AG09309 (cell line): ENCODE measurements at regions not wholly inside any gene's neighbourhood (a gene's known extent, or its start where the extent isn't known, plus 50 kb on each side); places are given as distances from the start of the nearest gene placed in this dataset.

ENCODE experiments used
- DNase-seq: peaks from one replicate; pipeline ENCODE4 v3.0.0-alpha.2; 2010; ENCODE audit warnings: low read depth
- H3K4me3 ChIP-seq: 2 replicates; pipeline ENCODE4 v1.5.1; 2011; ENCODE audit warnings: mild to moderate bottlenecking, low read depth, low read length, moderate library complexity; ENCODE audit not compliant: control insufficient read depth
- TF ChIP-seq, protein P1 (sequence below): IDR thresholded peaks from 2 replicates; pipeline ENCODE4 v1.5.1; 2011; ENCODE audit warnings: mild to moderate bottlenecking, low read depth, low read length, inconsistent platforms; ENCODE audit not compliant: insufficient read depth, control insufficient read depth; ENCODE audit errors: missing control alignments

DNA sequence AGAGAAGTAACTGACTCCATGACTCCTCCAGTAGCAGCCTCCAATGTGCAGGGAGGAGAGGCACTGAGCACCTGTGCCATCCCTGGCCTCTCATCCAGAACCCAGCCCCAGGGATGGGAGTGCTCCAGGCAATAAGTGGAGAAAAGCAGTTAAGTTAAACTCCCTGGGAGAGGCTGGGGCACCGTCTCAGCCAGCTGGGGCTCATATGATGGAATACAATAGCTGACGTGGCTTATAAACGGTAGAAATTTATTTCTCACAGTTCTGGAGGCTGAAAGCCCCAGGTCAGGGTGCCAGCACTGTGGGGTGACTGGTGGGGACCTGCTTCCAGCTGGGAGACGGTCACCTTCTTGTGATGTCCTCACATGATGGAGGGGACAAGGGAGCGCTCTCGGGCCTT, 94.7 kb downstream of the RAMP3 start:
- H3K4me3 ChIP-seq, result no peak overlapping the region
- TF ChIP-seq, protein P1, sequence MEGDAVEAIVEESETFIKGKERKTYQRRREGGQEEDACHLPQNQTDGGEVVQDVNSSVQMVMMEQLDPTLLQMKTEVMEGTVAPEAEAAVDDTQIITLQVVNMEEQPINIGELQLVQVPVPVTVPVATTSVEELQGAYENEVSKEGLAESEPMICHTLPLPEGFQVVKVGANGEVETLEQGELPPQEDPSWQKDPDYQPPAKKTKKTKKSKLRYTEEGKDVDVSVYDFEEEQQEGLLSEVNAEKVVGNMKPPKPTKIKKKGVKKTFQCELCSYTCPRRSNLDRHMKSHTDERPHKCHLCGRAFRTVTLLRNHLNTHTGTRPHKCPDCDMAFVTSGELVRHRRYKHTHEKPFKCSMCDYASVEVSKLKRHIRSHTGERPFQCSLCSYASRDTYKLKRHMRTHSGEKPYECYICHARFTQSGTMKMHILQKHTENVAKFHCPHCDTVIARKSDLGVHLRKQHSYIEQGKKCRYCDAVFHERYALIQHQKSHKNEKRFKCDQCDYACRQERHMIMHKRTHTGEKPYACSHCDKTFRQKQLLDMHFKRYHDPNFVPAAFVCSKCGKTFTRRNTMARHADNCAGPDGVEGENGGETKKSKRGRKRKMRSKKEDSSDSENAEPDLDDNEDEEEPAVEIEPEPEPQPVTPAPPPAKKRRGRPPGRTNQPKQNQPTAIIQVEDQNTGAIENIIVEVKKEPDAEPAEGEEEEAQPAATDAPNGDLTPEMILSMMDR, result no peak

DNA sequence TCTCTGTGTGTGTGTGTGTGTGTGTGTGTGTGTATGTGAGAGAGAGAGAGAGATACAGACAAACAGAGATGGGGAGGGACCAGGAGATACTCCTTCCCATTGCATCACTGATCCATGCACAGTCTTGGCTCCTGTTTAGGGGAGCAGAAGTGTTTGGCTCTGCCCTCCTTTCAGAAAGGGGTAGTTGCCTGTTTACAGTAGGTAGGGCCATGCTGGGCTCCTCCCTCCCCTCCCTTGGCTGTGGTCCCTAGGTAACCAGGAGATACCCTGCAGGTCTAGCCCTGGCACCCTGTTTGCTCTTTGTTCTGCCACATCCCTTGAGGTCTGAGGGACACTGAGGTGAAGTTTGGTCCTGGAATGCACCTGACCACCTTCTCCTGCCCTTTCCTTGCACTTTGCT, 95.3 kb downstream of the RAMP3 start:
- DNase-seq, result no peak
- TF ChIP-seq, protein P1, result no peak
- no peak overlapping the region for H3K4me3 ChIP-seq

More for the DNA sequence above, 94.7 kb downstream of the RAMP3 start:
- DNase-seq, result no peak

DNA sequence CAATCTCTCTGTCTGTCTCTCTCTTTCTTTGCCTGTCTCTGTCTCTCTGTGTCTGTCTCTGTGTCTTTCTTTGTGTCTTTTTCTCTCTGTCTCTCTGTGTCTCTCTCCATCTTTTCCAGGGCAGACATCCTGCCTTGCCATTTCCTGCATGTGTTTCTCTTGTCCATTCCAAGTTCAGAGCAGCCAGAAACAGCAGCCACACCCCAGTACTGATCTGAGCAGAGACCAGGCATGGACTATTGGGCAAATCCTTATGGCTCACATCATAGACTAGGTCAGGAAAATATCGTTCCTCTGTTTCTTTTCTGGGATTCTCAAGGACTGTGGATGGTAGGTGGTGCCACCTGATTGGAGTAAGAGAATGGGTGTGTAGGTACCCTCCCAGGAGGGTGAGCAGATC, 95.8 kb downstream of the RAMP3 start:
- TF ChIP-seq, protein P1, result no peak
- H3K4me3 ChIP-seq, result no peak overlapping the region
- no peak for DNase-seq

DNA sequence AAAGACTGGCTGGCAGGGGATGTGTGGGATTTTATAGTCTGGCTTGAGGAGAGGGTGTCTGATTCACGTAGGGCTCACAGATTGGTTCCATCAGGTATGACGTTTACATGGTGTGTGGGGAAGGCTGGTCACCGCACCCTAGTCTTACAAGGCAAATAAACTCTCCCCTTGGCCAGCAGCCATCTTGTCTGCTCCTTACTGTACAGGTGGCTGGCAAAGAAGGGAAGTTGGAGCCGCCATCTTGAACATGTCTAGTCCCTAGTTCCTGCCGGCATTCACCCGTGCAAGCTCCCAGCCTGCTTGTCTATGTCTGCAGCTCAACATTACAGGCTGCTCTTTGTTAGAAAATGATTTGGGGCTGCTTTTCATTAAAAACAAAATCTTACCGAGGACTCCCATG, 97.6 kb downstream of the RAMP3 start:
- TF ChIP-seq, protein P1, result no peak
- no peak for DNase-seq
- H3K4me3 ChIP-seq, result no peak overlapping the region

DNA sequence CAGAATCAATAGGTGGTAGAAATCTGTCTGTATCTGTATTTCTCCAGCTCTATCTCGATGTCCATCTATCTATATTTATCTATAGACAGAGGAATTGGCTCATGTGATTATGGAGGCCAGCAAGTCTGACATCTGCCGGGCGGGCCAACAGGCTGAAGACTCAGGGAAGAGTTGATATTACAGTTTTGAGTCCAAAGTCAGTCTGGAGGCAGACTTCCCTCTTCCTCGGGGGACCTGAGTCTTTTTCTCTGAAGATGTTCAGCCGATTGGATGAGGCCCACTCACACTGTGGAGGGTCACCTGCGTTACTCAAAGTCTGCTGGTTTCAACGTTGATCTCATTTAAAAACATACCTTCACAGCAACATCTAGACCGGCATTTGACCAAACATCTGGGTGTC, 98.7 kb downstream of the RAMP3 start:
- DNase-seq, result no peak
- TF ChIP-seq, protein P1, result no peak
- no peak overlapping the region for H3K4me3 ChIP-seq

DNA sequence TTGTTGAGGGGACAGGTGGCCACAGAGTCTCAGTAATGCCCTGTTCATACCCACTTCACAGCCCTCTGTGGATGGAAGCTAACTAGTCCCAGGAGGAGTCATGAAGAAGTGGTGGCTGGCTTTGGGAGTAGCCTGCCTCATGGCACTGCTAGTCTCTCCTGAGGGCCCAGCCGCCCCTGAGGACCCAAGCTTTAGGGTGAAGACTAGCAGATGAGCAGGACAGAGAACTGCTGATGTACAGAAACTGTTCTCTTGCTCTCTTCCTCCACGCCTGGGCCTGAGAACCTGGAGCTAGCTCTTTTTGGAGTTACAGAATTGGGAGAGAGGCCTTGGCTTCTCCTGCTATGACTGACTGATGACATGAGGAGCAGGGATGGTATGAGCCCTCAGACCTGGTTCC, 99.2 kb downstream of the RAMP3 start:
- TF ChIP-seq, protein P1, result no peak
- no peak overlapping the region for H3K4me3 ChIP-seq
- DNase-seq, result no peak

DNA sequence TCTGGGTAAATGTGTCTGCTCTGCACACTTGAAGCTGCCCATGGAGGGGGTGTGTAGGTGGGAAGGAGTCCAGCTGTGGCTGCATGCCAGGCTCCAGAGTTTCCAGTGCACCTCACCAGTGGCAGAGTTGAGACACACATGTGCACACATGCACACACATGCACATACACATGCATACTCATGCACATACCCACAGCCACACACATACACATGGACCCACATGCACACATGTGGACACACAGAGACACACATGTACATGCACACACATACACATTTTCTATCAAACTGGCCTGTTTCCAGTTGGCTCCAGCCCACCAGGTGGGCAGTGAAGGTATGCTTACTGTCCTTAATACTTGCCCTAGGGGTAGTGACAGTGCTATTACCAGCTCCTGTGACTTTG, 99.7 kb downstream of the RAMP3 start:
- no peak overlapping the region for H3K4me3 ChIP-seq
- no peak for DNase-seq
- TF ChIP-seq, protein P1, result no peak
